ENCODE measurements at regions not wholly inside any gene's neighbourhood (a gene's known extent, or its start where the extent isn't known, plus 50 kb on each side); places are given as distances from the start of the nearest gene placed in this dataset.

DNA sequence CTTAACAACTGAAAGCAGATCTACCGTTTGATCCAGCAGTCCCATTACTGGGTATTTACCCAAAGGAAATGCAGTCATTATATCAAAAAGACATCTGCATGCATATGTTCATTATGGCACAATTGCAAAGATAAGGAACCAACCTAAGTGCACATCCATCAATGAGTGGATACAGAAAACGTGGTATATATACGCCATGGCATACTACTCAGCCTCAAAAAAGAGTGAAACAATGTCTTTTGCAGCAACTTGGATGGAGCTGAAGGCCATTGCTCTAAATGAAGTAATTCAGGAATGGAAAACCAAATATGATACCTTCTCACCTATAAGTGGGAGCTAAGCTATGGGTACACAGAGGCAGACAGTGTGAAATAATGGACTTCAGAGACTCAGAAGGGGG lies 169.3 kb downstream of the ZBTB18 start:
- no peak for DNase-seq (ENCODE audit: low spot score)

DNA sequence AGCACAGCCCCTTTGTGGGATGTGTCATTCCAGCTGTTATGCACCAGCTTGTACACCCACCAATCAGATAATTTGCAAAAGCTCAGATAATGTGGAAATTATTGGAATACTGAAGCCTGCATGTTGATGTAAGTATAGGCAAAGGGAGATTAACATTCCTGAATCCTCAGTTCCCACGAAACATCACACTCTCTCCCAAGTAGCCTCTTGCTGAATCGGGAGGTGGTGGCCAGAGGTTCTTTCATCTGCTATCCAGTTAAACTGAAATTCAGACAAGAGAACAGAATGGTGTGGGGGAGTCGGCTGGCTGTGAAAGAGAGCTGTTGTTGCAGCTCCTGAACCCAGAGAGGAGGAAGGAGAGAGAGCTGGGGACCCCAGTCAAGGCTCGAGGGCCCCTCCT lies 170.9 kb downstream of the ZBTB18 start:
- no peak for DNase-seq (ENCODE audit: low spot score)

DNA sequence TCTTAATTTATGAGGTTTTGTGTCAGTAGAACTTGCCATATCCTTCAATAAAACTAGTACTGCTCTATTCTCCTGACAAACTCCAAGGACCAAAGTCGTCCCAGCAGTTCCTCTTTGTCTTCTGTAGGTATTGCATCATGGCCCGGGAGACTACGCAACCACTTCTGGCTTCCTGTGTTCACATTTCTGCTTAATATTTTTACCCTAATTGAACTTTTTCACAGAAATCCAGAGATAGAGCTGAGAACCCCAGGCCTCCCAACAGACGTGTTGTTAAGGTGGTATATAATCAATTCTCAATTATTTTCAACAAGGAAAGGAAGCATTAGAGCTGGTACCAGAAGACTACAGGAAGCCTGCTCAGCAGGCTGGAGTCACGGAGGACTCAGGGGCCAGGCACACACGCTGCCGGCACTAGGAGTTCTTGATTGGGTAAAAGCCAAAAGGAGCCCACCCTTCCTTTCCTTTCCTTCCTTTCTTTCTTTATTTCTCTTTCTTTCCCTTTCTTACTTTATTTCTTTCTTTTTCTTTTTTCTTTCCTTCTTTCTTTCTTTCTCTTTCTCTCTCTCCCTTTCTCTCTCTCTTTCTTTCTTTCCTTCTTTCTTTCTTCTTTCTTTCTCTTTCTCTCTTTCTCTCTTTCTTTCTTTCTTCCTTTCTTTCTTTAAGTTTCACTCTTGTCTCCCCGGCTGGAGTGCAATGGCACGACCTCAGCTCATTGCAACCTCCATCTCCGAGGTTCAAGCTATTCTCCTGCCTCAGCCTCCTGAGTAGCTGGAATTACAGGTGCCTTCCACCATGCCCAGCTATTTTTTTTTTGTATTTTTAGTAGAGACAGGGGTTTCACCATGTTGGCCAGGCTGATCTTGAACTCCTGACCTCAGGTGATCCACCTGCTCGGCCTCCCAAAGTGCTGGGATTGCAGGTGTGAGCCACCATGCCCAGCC lies 173.7 kb downstream of the ZBTB18 start:
- DNase-seq (ENCODE audit: low spot score), result no peak

DNA sequence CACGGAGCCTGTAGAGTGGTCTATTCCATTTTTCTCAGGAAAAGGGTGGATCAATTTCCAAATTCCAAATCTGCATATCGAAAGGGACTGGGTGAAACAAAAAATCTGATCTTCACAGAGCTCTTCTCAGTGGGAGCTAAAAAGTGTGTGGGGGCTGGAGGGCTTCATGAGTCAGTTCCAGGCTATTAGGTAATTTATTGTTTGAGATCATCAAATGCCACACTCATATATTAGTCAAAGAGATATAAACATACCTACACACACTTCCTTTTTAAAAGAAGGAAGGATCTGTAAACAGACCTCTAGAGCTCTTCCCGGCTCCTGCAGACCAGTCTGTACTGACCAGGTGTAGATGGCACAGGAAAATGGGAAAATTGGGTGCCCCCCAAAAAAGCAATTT lies 175.4 kb downstream of the ZBTB18 start:
- DNase-seq (ENCODE audit: low spot score), result no peak

DNA sequence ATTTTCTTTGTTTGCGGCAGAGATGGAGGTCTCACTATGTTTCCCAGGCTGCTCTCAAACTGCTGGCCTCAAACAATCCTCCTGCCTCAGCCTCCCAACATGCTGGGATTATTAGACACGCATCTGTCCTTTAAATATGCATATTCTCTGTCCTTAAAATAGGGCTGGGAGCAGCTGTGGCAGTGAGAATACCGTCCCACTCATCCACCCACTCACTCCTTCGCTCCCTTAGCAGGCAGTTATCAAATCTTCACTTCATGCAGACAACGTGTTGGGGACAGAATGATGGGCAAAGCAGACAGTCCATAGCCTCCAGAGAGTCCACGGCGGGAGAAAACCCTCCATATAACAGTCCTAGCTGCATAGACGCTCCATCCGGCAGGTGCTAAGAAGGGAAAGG lies 179.4 kb downstream of the ZBTB18 start:
- DNase-seq (ENCODE audit: low spot score), result no peak

DNA sequence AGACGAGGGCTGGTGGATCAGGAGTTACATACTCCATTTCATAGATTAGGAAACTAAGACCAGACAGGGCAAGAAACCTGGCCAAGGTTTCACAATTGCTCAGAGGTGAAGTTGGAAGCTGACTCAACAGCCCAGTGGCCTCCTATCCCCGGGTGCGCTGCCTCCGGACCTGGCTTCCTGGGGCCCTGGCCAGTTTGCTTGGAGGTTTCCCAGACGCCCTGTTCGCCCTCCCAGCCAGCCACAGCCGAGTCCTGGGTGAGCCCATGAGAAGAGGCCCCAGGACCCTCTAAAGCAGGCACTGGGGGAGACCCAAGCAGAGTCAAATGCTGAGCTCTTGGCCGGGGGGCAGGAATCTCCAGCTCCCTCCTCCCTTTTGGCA lies 180.1 kb downstream of the ZBTB18 start:
- no peak for DNase-seq (ENCODE audit: low spot score)

DNA sequence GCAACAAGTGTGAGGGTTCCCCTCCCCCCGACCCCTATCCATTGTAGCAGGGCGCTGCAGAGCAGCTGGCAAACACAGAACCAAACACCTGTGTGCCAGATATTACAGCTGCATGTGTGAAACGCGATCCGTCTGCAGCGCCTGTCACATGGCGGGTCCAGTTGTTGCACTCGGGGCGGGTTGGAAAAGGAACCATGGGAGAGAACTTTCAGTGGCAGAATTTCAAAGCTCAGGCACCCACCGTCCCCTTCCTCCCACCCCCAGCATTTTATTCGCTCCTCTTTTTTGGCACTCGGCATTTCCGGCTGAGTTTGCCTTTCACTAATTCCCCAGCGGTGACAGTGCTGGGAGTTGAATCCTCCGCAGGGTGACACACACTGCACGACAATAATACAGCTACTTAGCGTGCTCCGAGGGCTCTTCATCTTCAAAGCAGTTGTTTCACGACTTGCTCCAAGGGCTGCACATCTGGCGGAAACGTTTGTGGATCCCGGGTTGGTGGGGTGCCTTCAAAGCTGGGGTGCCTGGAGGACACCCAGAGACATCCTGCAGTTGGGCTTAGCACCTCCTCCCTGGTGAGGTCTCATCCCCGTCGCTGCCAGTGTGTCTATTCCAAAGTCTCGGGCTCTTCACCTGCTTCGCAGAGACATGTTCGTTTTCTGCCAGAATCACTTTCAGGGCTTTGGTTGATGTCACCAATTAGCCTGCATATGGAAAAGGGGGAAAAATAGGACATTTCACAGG lies 180.7 kb downstream of the ZBTB18 start:
- DNase-seq (ENCODE audit: low spot score), result no peak

DNA sequence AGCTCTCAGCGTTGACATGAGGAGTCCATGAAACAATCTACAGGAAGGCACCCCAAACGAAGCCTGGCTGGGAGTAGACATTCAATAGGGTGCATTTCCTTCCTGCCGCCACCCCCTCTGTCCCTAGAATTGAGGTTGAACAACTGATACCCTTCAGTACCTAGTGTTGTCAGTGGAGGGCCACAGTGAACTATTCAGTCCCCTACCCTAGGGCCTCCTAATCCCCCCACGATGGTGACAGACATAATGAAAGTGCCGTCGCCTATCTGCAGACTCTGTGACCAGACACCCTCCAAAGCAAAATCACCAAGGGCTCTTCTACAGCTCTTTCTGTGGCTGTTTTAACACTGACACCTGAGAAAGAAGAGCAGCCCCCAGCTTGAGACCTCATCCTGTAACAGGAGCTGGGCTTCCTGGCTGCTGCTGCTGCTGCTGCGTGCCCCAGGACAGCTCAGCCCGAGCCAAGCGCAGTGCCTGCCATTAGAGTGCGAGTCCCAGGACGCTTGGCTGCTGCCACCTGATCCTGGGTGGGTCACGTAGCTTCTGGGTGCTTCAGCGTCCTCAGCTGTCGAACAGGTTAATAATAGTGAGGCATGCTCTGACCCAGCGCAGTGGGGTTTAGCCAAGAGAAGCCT lies 183.0 kb downstream of the ZBTB18 start:
- DNase-seq (ENCODE audit: low spot score), result no peak

DNA sequence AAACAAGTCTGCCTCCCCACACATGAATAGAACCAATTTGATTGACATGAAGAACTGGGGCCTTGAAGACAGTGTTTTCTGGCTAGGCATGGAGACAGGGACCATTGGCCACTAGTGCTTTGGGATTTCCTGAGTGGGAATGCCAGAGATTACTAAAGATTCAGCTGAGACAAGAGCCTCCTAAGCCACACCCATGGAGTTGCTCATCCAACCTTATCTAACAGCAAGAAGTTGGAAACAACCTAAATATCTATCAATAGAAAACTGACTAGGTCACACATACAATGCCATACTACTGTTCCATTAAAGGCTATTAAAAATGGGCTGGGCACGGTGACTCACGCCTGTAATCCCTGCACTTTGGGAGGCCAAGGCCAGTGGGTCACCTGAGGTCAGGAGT lies 184.1 kb downstream of the ZBTB18 start:
- DNase-seq (ENCODE audit: low spot score), result no peak

DNA sequence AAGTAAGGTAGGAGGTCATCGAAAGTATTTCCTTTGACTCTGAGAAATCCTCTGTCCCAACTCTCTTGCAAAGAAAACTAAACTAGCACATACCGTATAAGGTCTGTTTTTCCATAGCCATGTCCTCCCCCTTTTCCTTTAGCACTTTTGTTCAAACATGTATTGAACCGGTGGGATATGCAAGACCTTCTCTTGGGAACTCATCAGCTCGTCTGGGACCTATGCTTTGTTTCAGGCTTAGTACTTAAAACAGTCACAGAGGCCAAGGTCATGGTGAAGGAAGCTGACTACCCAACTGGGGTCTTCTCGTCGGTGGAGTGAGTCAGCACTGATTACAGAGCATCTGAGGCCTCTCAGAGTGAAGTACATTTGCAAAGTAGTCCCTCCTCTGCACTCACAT lies 185.0 kb downstream of the ZBTB18 start:
- no peak for DNase-seq (ENCODE audit: low spot score)

DNA sequence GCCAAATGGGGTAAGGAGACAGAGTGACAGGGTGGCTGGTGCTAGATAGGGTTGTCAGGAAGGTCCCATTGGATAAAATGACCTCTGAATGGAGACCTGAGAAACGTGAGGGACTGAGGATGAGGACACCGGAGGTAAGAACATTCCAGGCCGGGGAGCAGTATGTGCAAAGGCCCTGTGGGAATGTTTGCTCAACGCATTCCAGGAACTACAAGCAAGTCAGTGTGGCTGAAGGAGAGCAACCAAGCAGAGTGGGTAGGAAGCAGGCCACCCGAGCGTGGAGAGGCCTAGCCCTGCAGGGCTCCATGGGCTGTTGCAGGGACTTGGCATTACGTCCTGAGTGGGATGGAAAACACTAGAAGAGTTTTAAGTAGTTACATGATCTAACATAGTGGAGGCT lies 185.6 kb downstream of the ZBTB18 start:
- no peak for DNase-seq (ENCODE audit: low spot score)

DNA sequence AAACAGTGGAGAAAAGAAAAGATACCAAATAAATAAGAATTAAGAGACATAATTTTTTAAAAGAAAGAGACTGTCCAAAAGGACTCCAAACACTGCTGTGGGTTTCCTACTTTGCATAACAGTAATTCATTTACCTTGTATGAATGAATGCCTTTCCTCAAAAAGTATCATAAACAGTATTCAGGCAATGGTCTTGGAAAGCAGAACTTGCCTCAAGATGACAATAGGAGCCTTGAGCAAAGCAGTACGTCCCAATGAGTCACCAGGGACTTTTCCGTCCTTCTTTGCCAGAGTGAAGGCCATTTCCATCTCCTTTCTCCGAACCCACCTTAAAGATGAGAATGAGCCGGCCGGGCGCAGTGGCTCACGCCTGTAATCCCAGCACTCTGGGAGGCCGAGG lies 186.4 kb downstream of the ZBTB18 start:
- no peak for DNase-seq (ENCODE audit: low spot score)

DNA sequence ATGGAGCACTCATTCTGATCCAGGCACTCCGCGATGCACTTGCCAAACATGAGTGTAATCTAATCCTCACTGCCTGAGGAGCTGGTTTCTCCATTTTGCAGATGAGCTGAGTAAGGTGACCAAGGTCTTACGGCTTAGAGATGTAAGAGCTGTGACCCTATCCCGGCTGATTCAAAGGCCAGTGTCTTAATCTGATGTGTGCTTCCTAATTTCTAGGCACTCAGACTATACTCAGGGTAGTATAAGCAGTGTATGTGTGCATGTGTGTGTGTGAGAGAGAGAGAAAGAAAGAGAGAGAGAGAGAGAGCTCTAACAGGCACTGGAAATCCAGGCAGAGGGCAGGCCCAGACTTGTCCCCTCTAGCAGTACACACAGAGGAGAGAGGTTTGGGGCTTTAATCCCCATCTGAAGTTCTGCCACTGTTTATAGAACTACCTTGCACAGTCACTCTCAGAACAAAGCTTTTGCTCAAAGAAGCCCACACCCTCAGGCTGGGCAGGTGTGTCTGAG lies 188.2 kb downstream of the ZBTB18 start:
- no peak for DNase-seq (ENCODE audit: low spot score)

DNA sequence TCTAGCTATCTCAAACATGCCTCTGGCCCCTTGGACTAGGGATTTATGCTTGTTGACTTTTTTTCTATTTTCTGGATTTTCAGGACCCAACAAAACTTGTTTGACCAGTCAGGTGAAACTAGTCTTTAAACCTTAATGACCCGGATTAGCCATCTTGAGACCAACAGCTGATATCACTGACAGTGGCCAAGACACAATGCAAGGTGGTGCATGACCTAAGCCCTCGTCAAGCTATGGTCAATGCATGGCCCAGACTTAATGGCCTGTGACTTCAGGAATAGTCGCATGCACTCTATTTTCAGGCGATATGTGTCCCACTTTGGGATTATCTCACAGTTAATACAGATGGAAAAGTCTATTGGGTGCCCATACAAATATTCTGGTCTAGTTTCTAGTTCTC lies 190.4 kb downstream of the ZBTB18 start:
- DNase-seq (ENCODE audit: low spot score), result no peak

DNA sequence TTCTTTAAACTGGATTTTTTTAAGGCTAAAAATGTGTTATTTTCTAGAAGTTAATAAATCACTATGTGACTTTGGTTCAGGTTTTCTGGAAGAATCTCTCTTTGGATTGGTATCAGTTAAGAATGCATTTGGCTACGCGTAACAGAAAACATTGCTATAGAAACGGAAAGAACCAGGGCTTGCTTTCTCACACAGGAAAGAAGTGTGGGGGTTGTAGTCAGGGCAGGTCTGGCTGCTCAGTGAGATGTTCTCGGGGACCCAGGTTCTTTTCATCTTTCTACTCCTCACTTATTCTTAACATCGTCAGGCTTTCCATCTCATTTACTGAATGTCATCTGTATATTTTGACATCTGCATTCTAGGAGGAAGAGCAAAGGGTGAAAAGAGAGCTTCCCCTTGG lies 191.4 kb downstream of the ZBTB18 start:
- DNase-seq (ENCODE audit: low spot score), result no peak

DNA sequence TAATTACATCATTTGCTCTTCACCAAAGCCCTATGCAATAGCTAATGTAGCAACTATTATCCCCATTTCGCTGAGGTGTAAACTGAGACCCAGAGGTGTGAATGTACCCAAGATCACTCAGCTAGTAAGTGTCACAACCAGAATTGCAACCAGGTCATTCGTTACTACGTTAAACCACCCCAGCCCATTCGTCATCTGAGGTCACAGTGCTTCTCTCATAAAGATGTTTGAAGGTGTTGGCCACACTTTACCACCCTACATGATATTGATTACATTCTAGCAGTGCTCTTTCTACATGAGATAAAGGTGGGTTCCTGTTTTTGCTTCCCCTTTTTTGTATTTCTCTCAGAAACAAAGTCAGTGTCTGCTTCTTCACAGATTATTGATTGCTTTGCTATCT lies 195.3 kb downstream of the ZBTB18 start:
- DNase-seq (ENCODE audit: low spot score), result no peak

DNA sequence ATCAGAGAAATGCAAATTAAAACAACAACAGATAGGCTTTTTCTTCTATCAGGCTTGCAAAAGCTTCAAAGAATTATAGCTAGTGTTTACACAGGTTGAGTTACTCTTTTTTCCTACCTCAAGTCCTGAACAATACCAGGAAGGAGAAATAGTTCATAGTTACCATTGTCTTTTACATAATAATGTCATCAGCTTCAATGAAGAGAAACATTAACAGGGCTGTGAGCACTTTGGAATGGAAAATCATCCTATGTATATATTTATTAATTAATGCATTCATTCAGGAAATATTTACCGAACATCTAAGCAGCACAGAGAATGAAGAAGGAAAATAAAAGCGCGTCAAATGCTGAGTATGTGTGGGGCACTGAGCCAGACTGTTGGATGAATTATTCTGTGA lies 197.3 kb downstream of the ZBTB18 start:
- no peak for DNase-seq (ENCODE audit: low spot score)

DNA sequence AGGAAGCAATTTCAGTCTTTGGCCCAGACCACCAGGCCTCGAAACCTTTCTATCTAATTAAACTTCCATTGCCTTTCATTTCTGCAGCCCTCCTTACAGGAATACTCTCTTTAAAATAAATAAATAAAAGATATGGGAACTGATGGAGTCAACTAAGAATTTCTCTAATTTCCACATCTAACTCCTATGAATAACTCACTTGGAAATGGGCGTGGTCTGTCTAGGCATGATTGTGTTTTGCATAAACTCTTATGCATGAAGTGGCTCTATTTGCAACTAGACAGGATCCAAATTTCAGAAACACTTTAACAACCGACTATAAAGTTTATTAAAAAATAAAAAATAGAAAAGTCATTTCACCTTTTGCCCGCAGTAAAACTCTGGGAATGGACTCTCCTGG lies 199.5 kb downstream of the ADSS2 start:
- DNase-seq (ENCODE audit: low spot score), result no peak

DNA sequence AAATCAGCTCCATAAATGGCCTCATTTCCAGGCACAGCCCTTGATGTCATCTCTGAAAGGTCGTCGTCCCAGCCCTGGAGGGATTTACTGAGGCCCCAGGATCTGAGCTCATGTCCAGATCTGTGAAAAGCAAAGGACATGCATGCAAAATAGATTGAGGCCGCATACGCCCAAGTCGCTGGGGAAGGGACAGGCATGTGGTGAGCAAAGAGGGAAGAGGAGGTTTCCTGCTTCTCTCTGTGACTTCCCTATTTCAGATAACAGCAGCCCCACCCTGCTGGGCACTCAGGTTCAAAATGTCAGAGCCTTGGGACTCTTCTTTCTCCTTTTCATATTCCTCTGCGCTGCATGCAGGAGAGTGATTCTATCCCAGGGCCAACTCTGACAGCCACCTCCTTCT lies 197.2 kb downstream of the ADSS2 start:
- peak; percentile 6 for DNase-seq (ENCODE audit: low spot score)

DNA sequence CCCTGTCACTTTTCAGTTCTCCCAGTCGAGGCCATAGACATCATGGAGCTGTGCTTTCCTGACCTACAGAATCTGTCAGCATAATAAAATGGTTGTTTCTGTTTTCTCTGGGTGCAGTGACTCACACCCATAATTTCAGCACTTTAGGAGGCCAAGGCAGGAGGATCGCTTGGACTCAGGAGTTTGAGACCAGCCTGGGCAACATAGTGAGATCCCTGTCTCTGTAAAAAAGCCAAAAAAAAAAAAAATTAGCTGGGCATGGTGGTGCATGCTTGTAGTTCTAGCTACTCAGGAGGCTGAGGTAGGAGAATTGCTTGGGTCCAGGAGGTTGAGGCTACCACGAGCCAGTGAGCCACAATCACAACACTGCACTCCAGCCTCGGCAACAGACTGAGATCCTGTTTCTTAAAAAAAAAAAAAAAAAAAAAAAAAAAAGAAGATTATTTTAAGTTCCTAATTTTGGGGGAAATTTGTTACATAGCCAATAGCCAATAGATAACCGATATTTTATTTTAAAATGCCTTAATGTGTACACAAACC lies 196.2 kb downstream of the ADSS2 start:
- DNase-seq (ENCODE audit: low spot score), result no peak

DNA sequence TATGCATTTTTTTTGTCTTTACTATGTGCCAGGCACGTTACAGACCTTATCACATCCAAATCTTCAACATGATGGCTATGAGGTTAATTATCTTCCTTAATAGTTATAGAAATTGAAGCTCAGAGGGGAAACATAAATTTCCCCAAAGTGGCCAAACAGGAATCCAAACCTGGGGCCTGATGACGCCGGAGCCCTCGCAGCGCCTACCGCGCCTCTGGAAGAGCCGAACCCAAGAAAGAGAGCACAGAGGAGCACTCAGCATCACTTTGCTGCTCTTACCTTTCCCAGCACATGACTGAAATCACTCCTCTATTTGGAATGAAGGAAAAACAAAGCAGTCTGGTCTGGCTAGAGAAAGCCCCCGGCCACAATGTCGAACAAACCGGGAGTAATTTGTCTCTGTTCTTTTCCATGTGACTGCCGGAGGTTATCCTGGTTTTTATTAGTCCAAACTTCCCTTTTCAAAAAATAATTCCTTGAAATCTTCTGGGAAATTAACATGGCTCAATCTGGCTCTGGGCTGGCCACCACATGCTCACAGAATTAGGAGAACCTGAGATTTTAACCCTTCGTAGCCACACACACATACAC lies 195.5 kb downstream of the ADSS2 start:
- DNase-seq (ENCODE audit: low spot score), result no peak

DNA sequence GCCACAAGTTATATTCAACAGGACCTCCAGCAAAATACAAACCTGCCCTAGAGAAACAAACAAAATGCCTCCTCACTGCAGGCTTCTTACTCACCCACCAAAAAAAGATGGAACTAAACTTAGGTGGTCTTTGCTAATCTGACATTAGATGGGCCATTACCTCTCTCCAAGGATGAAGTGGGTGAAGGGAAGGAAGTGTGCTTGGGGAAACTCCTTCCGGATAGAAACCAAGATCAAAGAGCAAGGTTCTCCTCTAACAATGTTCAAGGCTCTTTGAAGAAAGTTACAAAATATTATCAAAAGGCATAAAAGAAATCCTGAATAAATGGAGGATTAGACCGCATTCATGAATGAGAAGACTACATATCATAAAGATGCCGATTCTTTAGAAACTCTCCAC lies 187.5 kb downstream of the ADSS2 start:
- no peak for DNase-seq (ENCODE audit: low spot score)

All from CD4-positive, alpha-beta T cell treated with Interleukin-2 at 100 ng/mL for 4 hours (primary cell).